A549 (cell line): ENCODE measurements at regions not wholly inside any gene's neighbourhood (a gene's known extent, or its start where the extent isn't known, plus 50 kb on each side); places are given as distances from the start of the nearest gene placed in this dataset.

ENCODE experiments used
- ATAC-seq, 2 experiments: fragments of 200-7000 bp in 1 of 2; fragments of >200 bp in 1 of 2; cut with Nextera tagmentation in 1 of 2; cut with Tn5 transposase in 1 of 2; 3 replicates each; pipeline versions ENCODE4 v1.8.0 to v1.9.1; 2018 to 2020; ENCODE audit warnings: mild to moderate bottlenecking in 1 of 2, moderate library complexity in 1 of 2
- CTCF ChIA-PET: fragments of 300-600 bp; sonication (Branson Sonifier 250); formaldehyde crosslinking; extraction: SDS; loops from one replicate; lab custom pipeline; 2021; ENCODE audit warnings: antibody characterized with exemption, inconsistent platforms; lab: Yijun Ruan, JAX
- POLR2A ChIA-PET: fragments of 350-600 bp; formaldehyde crosslinking; extraction: SDS; loops from one replicate; lab custom pipeline; 2021; ENCODE audit warnings: antibody characterized with exemption, inconsistent platforms; lab: Yijun Ruan, JAX
- DNase-seq, 2 experiments: peaks; one replicate each; pipeline versions ENCODE4 v3.0.0 to v3.0.0-alpha.2; 2011 to 2016; ENCODE audit warnings: low read depth in 1 of 2, low spot score in 1 of 2
- FAIRE-seq: peaks from 2 replicates; lab custom pipeline; 2011; peaks lifted over from hg19 to GRCh38; lab: Jason Lieb, UNC
- H3K27ac ChIP-seq, 2 experiments: fragments of >200 bp; sonication (Bioruptor Twin); formaldehyde crosslinking; 3 replicates each; pipeline ENCODE4 v1.5.1; 2016 to 2017
- H3K4me1 ChIP-seq: fragments of >200 bp; sonication (Bioruptor Twin); formaldehyde crosslinking; 3 replicates; pipeline ENCODE4 v1.6.1; 2016
- H3K4me2 ChIP-seq: fragments of >200 bp; sonication (Bioruptor Twin); formaldehyde crosslinking; 3 replicates; pipeline ENCODE4 v1.6.1; 2016
- H3K4me3 ChIP-seq: fragments of >200 bp; sonication (Bioruptor Twin); formaldehyde crosslinking; 3 replicates; pipeline ENCODE4 v1.5.1; 2016
- H3K9me3 ChIP-seq: fragments of >200 bp; sonication (Bioruptor Twin); formaldehyde crosslinking; 3 replicates; pipeline ENCODE4 v1.6.1; 2016
- CBX8 ChIP-seq: fragments of 200-600 bp; sonication (generic); IDR thresholded peaks from 2 replicates; pipeline ENCODE4 v1.6.1; 2016
- CEBPB ChIP-seq, 2 experiments: fragments of >200 bp in 1 of 2; sonication (Bioruptor Twin) in 1 of 2; formaldehyde crosslinking in 1 of 2; IDR thresholded peaks; 2 replicates each; pipeline ENCODE4 v1.6.1; 2012 to 2016
- CHD2 ChIP-seq: fragments of 150-350 bp; IDR thresholded peaks from 2 replicates; pipeline ENCODE4 v1.6.1; 2014; ENCODE audit warnings: low read length; ENCODE audit not compliant: partially characterized antibody
- CHD4 ChIP-seq: fragments of 200-600 bp; sonication (generic); IDR thresholded peaks from 2 replicates; pipeline ENCODE4 v1.6.1; 2016; ENCODE audit warnings: antibody characterized with exemption, mild to moderate bottlenecking, borderline replicate concordance
- E2F6 ChIP-seq: IDR thresholded peaks from 2 replicates; pipeline ENCODE4 v1.6.1; 2012; ENCODE audit warnings: low read depth, borderline replicate concordance
- EHF ChIP-seq: fragments of 250-450 bp; sonication (Bioruptor Pico); IDR thresholded peaks from 2 replicates; pipeline ENCODE4 v1.5.0; 2020; ENCODE audit warnings: mild to moderate bottlenecking
- ELK1 ChIP-seq: fragments of 150-350 bp; IDR thresholded peaks from 2 replicates; pipeline ENCODE4 v1.6.1; 2014; ENCODE audit warnings: low read depth, mild to moderate bottlenecking, low read length
- EP300 ChIP-seq, 2 experiments: fragments of >200 bp; sonication (Bioruptor Twin); formaldehyde crosslinking; IDR thresholded peaks; 2 replicates in 1 of 2; 3 replicates in 1 of 2; pipeline ENCODE4 v1.6.1; 2016 to 2017
- ESRRA ChIP-seq: fragments of 150-350 bp; IDR thresholded peaks from 2 replicates; pipeline ENCODE4 v1.6.1; 2014; ENCODE audit warnings: mild to moderate bottlenecking, low read length, borderline replicate concordance
- FOSL2 ChIP-seq, 2 experiments: fragments of 450-650 bp in 1 of 2; fragments of >200 bp in 1 of 2; sonication (Bioruptor Twin) in 1 of 2; formaldehyde crosslinking; IDR thresholded peaks; 2 replicates each; pipeline versions ENCODE4 v1.5.0 to v1.6.1; 2016 to 2020; ENCODE audit warnings: mild to moderate bottlenecking in 1 of 2, moderate library complexity in 1 of 2
- HOXB13 ChIP-seq: fragments of 250-450 bp; sonication (Bioruptor Pico); IDR thresholded peaks from 2 replicates; pipeline ENCODE4 v1.5.0; 2020; ENCODE audit warnings: low read depth, mild to moderate bottlenecking, moderate library complexity
- HOXB5 ChIP-seq: fragments of 250-450 bp; sonication (Bioruptor Pico); IDR thresholded peaks from 2 replicates; pipeline ENCODE4 v1.5.0; 2020; ENCODE audit warnings: mild to moderate bottlenecking, moderate library complexity
- MAX ChIP-seq: IDR thresholded peaks from 2 replicates; pipeline ENCODE4 v1.6.1; 2012
- MYC ChIP-seq: IDR thresholded peaks from 2 replicates; pipeline ENCODE4 v1.6.1; 2012; ENCODE audit warnings: mild to moderate bottlenecking, inconsistent platforms, low read length, improper control_type of control experiment, borderline replicate concordance
- NFE2L2 ChIP-seq: fragments of 150-350 bp; conservative IDR thresholded peaks from 2 replicates; pipeline ENCODE4 v1.6.1; 2014; ENCODE audit warnings: low read length
- NR3C1 ChIP-seq: fragments of >200 bp; sonication (Bioruptor Twin); formaldehyde crosslinking; IDR thresholded peaks from 3 replicates; pipeline ENCODE4 v1.6.1; 2017
- PBX3 ChIP-seq: IDR thresholded peaks from 2 replicates; pipeline ENCODE4 v1.6.1; 2012
- POLR2AphosphoS2 ChIP-seq: conservative IDR thresholded peaks from 2 replicates; pipeline ENCODE4 v1.6.1; 2012; ENCODE audit warnings: low read length, improper control_type of control experiment, inconsistent platforms
- RARB ChIP-seq: fragments of 250-450 bp; sonication (Bioruptor Pico); IDR thresholded peaks from 2 replicates; pipeline ENCODE4 v1.8.0; 2021; ENCODE audit warnings: mild to moderate bottlenecking, moderate library complexity
- REST ChIP-seq: fragments of 200-600 bp; sonication (generic); IDR thresholded peaks from 2 replicates; pipeline ENCODE4 v1.6.1; 2016; ENCODE audit warnings: antibody characterized with exemption, mild to moderate bottlenecking, moderate library complexity
- RFX5 ChIP-seq: fragments of 450-650 bp; IDR thresholded peaks from 2 replicates; pipeline ENCODE4 v1.7.1; 2014; ENCODE audit warnings: antibody characterized with exemption, mild to moderate bottlenecking, moderate library complexity
- RNF2 ChIP-seq: fragments of 200-600 bp; sonication (generic); IDR thresholded peaks from 2 replicates; pipeline ENCODE4 v1.6.1; 2016; ENCODE audit warnings: low read depth, mild to moderate bottlenecking, antibody characterized with exemption, moderate library complexity, borderline replicate concordance
- SREBF2 ChIP-seq: fragments of 450-650 bp; IDR thresholded peaks from 2 replicates; pipeline ENCODE4 v1.6.1; 2014; ENCODE audit warnings: mild to moderate bottlenecking, moderate library complexity
- TP53 ChIP-seq: fragments of 250-450 bp; sonication (Bioruptor Pico); IDR thresholded peaks from 2 replicates; pipeline ENCODE4 v1.5.0; 2021; ENCODE audit warnings: mild to moderate bottlenecking, moderate library complexity
- USF2 ChIP-seq: fragments of 450-650 bp; IDR thresholded peaks from 2 replicates; pipeline ENCODE4 v1.6.1; 2014; ENCODE audit warnings: antibody characterized with exemption
- ZSCAN20 ChIP-seq: fragments of 250-450 bp; sonication (Bioruptor Pico); IDR thresholded peaks from 2 replicates; pipeline ENCODE4 v1.8.0; 2022; ENCODE audit warnings: mild to moderate bottlenecking, moderate library complexity
- WGBS: methylation state at CpG from one replicate; pipeline ENCODE4 v1.1.6; 2017; ENCODE audit errors: missing lambda C conversion rate; 5-methylcytosine and 5-hydroxymethylcytosine counted together

- FAIRE-seq (no peak), DNase-seq (no peak), ATAC-seq (no peak)
- no peak overlapping the region for H3K4me3 ChIP-seq
- POLR2A ChIA-PET, result no interaction called here
- CTCF ChIA-PET, result no interaction called here
- H3K4me2 ChIP-seq, result no peak overlapping the region
- no peaks in the 10 kb centered on the region for H3K9me3 ChIP-seq
- H3K4me1 ChIP-seq, result no peaks in the 10 kb centered on the region
- H3K27ac ChIP-seq, result no peak overlapping the region
- no peak for TF ChIP-seq POLR2AphosphoS2
- no peak for TF ChIP-seq ESRRA
- WGBS, result 72% methylated on average over 3 of the region's 3 CpGs
Observed at GRCh38 chr6:21450628-21451027, 142.9 kb upstream of the SOX4 start.

- Histone ChIP-seq H3K9me3 (no peaks in the 10 kb centered on the region), H3K4me2 (no peak overlapping the region), H3K4me3 (no peak overlapping the region), H3K4me1 (no peaks in the 10 kb centered on the region), H3K27ac (no peak overlapping the region)
- CTCF ChIA-PET, result no interaction called here
- POLR2A ChIA-PET, result no interaction called here
- 38% methylated on average over 3 of the region's 3 CpGs for WGBS
- DNase-seq (no peak), ATAC-seq (no peak), FAIRE-seq (no peak)
- TF ChIP-seq FOSL2 (IDR thresholded peaks at IDR 0.05), result no peak
- TF ChIP-seq FOSL2 (CRISPR knock-in tag; IDR thresholded peaks at IDR 0.05), result no peak
- TF ChIP-seq MYC, result no peak
- TF ChIP-seq USF2, result no peak
- no peak for TF ChIP-seq TP53
- TF ChIP-seq NFE2L2, result no peak
- no peak for TF ChIP-seq E2F6
- TF ChIP-seq ELK1, result no peak
- TF ChIP-seq CHD2, result no peak
Observed at GRCh38 chr6:21451546-21452013, 142.0 kb upstream of the SOX4 start.

- WGBS, result 24% methylated on average over 2 of the region's 2 CpGs
- no peak overlapping the region for H3K4me3 ChIP-seq
- CTCF ChIA-PET, result no interaction called here
- no peak for FAIRE-seq
- no peak for TF ChIP-seq CBX8
- TF ChIP-seq FOSL2 (IDR thresholded peaks at IDR 0.05), result no peak
- no peak for TF ChIP-seq FOSL2 (CRISPR knock-in tag; IDR thresholded peaks at IDR 0.05)
- TF ChIP-seq MAX, result no peak
- TF ChIP-seq EHF (CRISPR knock-in tag), result no peak
- TF ChIP-seq ZSCAN20 (CRISPR knock-in tag), result no peak
- TF ChIP-seq PBX3, result no peak
- TF ChIP-seq RFX5, result no peak
- TF ChIP-seq HOXB13, result no peak
- no peak for TF ChIP-seq EP300 (IDR thresholded peaks at IDR 0.05)
- no peak for TF ChIP-seq HOXB5 (CRISPR knock-in tag)
- TF ChIP-seq CEBPB (IDR thresholded peaks at IDR 0.05), result no peak
- TF ChIP-seq SREBF2, result no peak
- TF ChIP-seq RARB (CRISPR knock-in tag), result no peak
- no peak for TF ChIP-seq CHD4
- no peak for TF ChIP-seq REST
- TF ChIP-seq NR3C1, result no peak
- no peak for TF ChIP-seq RNF2
- TF ChIP-seq, all 56 proteins: peak for 0
- H3K4me2 ChIP-seq, result no peak overlapping the region
- H3K9me3 ChIP-seq, result no peaks in the 10 kb centered on the region
- POLR2A ChIA-PET, result no interaction called here
- DNase-seq (no peak), ATAC-seq (no peak)
- H3K4me1 ChIP-seq, result no peaks in the 10 kb centered on the region
- H3K27ac ChIP-seq, result no peak overlapping the region
Observed at GRCh38 chr6:21454262-21454661, 139.3 kb upstream of the SOX4 start.
